Heart left ventricle (tissue), 13 donors: ENCODE measurements at regions not wholly inside any gene's neighbourhood (a gene's known extent, or its start where the extent isn't known, plus 50 kb on each side); places are given as distances from the start of the nearest gene placed in this dataset.

Experiments used
- CTCF ChIP-seq, 12 donors: fragments of 200-600 bp; sonication (generic) in 4 of 12; IDR thresholded peaks; one replicate each; pipeline versions ENCODE4 v1.5.0 to v1.8.0; 2018 to 2022; ENCODE audit warnings: antibody characterized with exemption in 12 of 12, mild to moderate bottlenecking in 5 of 12
- POLR2A ChIP-seq, 2 donors: fragments of 450-650 bp; IDR thresholded peaks; one replicate each; pipeline ENCODE4 v1.6.1; 2017; ENCODE audit warnings: antibody characterized with exemption in 2 of 2, mild to moderate bottlenecking in 2 of 2, moderate library complexity in 2 of 2
- donor health status: ischemic (EF 13 %, LVEDD 7.1; RV severe dilation, severe dysfunction).
- donor health status: DM: no; HTN: yes; CAD: no.
- donor health status: DM: no; HTN: no; CAD: no.
- donor health status: ischemic (EF 25% LVEDD 6.9; RV normal size, moderate dysfunction).
- donor health status: ischemic (EF 25% LVEDD 5.7; RV mildly dilated, moderate dysfunction).
- donor health status: ischemic (EF 35%, LVEDD 5.7; RV mildly dilated, moderate dysfunction).
- donor health status: nonischemic (EF 11% LVEDD 7.7; RV severe dilation, severe dysfunction).
- donor health status: DM: yes; HTN: yes; CAD: no.
- donor health status: PGD.
- donor health status: ischemic (EF 29% LVEDD 5.4; RV normal size, mild dysfunction).
- donor health status: nonischemic (EF 23%, LVEDD 6.1; RV moderate dilation, normal function).

DNA sequence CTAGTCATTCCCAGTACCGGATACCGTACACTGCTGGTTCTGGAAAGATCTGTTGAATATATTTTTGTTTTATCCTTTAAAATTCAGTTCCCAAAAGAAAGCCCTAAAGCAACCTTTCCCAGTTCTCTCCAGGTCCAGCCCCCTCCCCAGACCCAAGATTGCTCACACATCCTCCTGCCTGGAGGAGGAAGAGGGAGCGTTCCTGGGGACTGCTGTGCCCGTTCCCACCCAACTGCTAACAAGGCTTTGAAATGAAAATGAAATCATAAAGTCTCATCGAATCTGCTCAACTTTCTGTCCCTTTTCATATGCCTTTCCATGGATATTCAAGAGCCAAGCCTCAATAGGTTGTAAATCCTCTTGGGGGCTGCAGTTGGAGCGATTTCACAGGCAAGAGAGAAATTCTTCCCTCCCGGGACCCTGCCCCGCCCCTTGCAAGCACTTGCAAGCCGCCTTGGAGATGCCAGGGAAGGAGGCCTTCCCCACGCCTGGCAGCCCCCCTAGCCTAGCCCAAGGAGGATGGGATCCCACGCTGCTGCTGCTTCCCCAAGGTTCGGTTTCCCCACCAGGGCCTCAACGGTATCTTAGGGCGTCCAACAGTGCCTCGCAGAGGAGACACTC lies 113.2 kb upstream of the CACHD1 start:
- TF ChIP-seq POLR2A (IDR thresholded peaks at IDR 0.05) (no peak), CTCF (IDR thresholded peaks at IDR 0.05) (no peak)
